Muscle layer of colon (tissue), 2 donors: ENCODE measurements at regions not wholly inside any gene's neighbourhood (a gene's known extent, or its start where the extent isn't known, plus 50 kb on each side); places are given as distances from the start of the nearest gene placed in this dataset.
"Not testable (repeated sequence)": the region's sequence is repeated elsewhere in the genome, so short reads cannot be mapped to it uniquely, and the experiment has no call there.

Source experiments
- H3K27ac ChIP-seq: one replicate; pipeline ENCODE4 v1.7.0; 2013; ENCODE audit warnings: low read depth, mild to moderate bottlenecking, low read length, moderate library complexity
- H3K27me3 ChIP-seq, 2 donors: one replicate each; pipeline ENCODE4 v1.7.0; 2013; ENCODE audit warnings: low read length in 2 of 2, mild to moderate bottlenecking in 2 of 2; ENCODE audit not compliant: insufficient read depth in 2 of 2, control insufficient read depth in 1 of 2
- H3K36me3 ChIP-seq: one replicate; pipeline ENCODE4 v1.7.0; 2013; ENCODE audit warnings: mild to moderate bottlenecking, low read length; ENCODE audit not compliant: insufficient read depth
- H3K4me1 ChIP-seq: one replicate; pipeline ENCODE4 v1.7.0; 2013; ENCODE audit warnings: mild to moderate bottlenecking, low read length; ENCODE audit not compliant: insufficient read depth
- H3K4me3 ChIP-seq, 2 donors: one replicate each; pipeline ENCODE4 v1.7.0; 2013; ENCODE audit warnings: low read length in 2 of 2, low read depth in 1 of 2, mild to moderate bottlenecking in 1 of 2, moderate library complexity in 1 of 2
- H3K9ac ChIP-seq: one replicate; pipeline ENCODE4 v1.7.0; 2013; ENCODE audit warnings: low read length
- H3K9me3 ChIP-seq: one replicate; pipeline ENCODE4 v1.7.0; 2013; ENCODE audit warnings: mild to moderate bottlenecking, low read length
- donor health status: abdominal sarcoma.
- donor health status: Adenocarcinoma of cecum.

DNA sequence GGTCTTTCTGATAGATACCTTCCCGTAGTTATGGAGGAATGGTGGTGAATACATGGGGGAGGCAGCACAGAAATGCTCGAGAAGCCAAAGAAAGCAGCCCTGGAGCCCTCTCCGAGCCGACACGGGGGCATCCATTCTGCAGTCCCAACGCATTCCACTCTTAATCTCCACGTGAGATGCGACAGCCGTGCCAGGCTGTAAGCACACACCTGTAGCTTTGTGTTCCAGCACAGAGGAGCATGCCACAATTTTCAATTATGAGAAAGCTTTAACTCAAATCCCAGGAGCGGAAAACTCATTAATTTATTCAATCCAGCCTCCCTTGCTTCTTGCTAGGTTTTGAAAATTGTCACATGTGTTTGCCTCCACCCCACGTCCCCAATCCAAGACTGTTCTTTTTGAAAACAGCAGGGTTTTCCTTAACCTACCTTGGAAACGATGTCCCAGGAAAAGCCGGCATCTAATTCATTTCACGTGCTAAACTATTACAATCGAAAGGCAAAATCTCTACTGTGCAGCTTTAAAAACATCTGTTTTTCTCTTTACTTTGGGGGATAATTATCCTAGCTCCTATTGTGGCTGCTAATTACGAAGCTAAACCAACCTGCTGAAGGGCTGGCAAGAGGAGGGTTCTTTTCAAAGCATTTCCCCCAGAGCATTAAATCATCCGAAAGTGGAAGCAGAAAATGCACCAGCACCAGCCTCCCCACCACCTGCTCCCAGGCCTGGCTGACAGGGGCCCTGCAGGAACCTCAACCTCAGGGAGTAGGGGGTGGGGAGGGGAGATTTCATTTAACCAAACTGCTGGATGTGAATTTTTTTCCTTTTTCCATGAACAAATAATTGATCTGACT, 56.0 kb upstream of the CHST15 start:
- H3K36me3 ChIP-seq, result no peaks in the 10 kb centered on the region
- no peak overlapping the region for H3K27ac ChIP-seq
- no peak overlapping the region for H3K9ac ChIP-seq
- peaks cover 38% of the 10 kb centered on the region for H3K4me1 ChIP-seq
- H3K9me3 ChIP-seq, result no peaks in the 10 kb centered on the region
- no peaks in the 10 kb centered on the region for H3K27me3 ChIP-seq
- peak overlapping the region; percentile 11 to 12 for H3K4me3 ChIP-seq

DNA sequence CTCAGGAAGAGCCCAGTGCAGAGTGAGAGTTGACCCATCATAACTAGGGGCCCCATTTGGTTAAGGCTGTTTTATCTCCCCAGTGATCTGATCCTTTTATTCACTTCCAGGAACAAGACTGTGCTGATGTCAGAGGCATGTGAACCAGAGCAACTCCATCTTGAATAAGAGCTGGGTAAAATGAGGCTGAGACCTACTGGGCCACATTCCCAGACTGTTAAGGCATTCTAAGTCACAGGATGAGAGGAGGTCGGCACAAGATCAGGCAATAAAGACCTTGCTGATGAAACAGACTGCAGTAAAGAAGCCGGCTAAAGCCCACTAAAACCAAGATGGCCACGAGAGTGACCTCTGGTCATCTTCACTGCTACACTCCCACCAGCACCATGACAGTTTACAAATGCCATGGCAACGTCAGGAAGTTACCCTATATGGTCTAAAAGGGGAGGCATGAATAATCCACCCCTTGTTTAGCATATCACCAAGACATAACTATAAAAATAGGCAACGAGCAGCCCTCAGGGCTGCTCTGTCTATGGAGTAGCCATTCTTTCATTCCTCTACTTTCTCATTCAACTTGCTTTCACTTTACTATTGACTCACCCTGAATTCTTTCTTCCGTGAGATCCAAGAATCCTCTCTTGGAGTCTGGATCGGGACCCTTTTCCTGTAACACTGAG, 55.3 kb upstream of the CHST15 start:
- not testable (repeated sequence) for H3K36me3 ChIP-seq, H3K27ac ChIP-seq, H3K27me3 ChIP-seq, H3K9me3 ChIP-seq, H3K9ac ChIP-seq
- H3K4me1 ChIP-seq, result peaks cover 38% of the 10 kb centered on the region
- peak overlapping the region in 1 of 2 donors; percentile 12 for H3K4me3 ChIP-seq

DNA sequence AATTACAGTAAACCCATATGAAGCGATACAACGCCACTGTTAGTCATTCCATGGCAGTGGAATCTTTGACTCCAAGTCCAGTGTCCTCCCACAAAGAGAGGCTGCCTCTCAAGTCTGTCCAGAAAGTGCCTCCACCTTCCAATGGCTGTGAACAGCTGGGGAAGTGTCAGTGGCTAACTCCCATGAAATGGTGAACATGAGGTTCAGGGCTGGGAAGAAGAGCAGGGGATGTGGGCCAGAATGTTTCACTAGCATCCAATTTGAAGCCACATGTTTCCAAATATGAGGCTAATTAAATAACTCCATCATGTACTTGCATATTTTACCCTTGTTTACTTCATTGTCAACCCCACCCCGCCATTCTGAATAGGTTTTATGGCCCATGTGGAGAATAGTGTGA, 53.1 kb upstream of the CHST15 start:
- Histone ChIP-seq H3K27me3 (no peaks in the 10 kb centered on the region), H3K27ac (no peak overlapping the region), H3K4me3 (no peak overlapping the region), H3K4me1 (peaks cover 17% of the 10 kb centered on the region), H3K9me3 (no peaks in the 10 kb centered on the region), H3K9ac (no peak overlapping the region), H3K36me3 (no peaks in the 10 kb centered on the region)

DNA sequence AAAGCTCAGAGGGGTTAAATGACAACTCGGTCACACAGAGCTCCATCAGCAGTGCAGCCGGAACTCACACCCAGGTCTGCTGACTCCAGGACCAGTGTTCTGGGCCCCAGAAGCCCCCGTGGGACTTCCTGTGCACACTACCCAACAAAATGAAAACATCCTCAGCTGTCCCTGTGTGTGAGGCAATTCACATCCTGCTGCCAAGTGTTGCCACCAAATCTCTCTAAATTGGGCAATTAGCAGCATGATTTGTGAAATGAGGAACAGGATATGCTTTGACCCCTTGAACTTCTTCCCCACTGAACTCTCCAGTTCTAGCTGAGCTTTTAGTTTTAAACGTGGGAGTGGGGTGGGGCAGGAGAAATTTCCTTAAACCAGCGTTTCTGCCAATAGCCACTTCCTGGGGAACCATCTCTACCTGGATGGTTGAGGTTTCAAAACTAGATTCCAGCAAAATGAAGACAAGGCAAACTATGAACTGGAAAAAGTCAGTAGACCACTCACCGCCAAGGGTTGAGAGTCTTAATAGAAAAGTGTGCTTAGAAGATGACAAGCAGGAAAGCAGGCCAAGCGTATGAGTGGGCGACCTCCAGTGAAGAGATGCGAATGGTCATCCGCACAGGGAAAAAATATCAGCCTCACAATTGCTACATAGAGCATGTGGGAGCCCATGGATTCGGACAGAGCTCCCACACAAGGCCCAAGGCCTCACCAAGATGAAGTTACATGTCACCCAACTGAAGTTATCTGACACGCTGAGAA, 51.9 kb upstream of the CHST15 start:
- Histone ChIP-seq H3K27me3 (no peaks in the 10 kb centered on the region), H3K9me3 (no peaks in the 10 kb centered on the region), H3K27ac (no peak overlapping the region), H3K4me3 (no peak overlapping the region), H3K36me3 (no peaks in the 10 kb centered on the region), H3K4me1 (peaks cover 13% of the 10 kb centered on the region), H3K9ac (no peak overlapping the region)

DNA sequence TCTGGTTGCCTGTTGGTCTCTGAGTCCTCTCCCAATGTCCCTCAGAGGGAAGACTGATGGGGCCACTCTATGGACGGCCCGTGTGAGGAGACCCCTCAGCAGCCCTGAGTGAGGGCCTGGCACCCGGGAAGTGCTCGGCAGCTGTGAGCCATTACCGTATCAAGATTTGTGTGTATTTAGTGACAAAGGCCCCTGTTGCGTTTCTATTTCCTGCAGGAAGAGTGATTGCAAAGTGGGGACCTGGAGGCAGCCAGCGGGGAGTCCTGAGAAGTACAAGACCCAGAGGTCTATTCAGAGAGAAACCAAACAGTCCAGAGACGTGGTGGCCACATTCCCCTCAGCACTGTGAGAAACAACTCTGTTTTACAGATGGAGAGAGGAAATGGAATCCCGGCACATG, 51.1 kb upstream of the CHST15 start:
- Histone ChIP-seq H3K27ac (no peak overlapping the region), H3K4me1 (peaks cover 5% of the 10 kb centered on the region), H3K9ac (no peak overlapping the region), H3K27me3 (no peaks in the 10 kb centered on the region), H3K36me3 (no peaks in the 10 kb centered on the region), H3K4me3 (no peak overlapping the region), H3K9me3 (no peaks in the 10 kb centered on the region)

DNA sequence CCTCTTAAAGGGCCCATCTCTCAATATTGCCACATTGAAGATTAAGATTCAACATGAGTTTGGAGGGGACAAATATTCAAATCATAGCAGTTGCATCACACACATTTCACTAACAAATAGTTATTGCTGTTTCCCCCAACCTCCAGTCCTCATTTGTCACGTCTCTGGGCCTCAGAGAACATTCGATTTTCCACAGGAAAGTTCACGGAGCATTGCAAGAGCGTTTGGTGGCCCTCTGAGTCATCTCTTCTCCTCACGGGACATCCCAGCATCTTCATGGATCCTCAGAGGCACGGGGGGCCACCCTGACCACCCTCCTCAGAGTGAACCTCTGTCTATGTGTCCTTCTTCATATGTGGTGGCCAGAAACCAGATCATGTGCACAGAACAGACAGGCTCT, 50.3 kb upstream of the CHST15 start:
- Histone ChIP-seq H3K4me1 (no peaks in the 10 kb centered on the region), H3K9me3 (no peaks in the 10 kb centered on the region), H3K36me3 (no peaks in the 10 kb centered on the region), H3K27me3 (no peaks in the 10 kb centered on the region), H3K9ac (no peak overlapping the region), H3K4me3 (no peak overlapping the region), H3K27ac (no peak overlapping the region)
